NCI-H146 (cell line): ENCODE measurements at regions not wholly inside any gene's neighbourhood (a gene's known extent, or its start where the extent isn't known, plus 50 kb on each side); places are given as distances from the start of the nearest gene placed in this dataset.
"Not testable (repeated sequence)": the region's sequence is repeated elsewhere in the genome, so short reads cannot be mapped to it uniquely, and the experiment has no call there.

ENCODE experiments used
- DNase-seq: peaks from one replicate; lab custom pipeline; 2025; lab: John Stamatoyannopoulos, UW

- DNase-seq = not testable (repeated sequence)
Measured at GRCh38 chr7:113600428-113600827, 318.4 kb downstream of the PPP1R3A start.

GRCh38 chr7:113593455-113593854 lies 325.4 kb downstream of the PPP1R3A start:
- not testable (repeated sequence) for DNase-seq

GRCh38 chr7:113592924-113593323 lies 325.9 kb downstream of the PPP1R3A start:
- DNase-seq = not testable (repeated sequence)

- no peak for DNase-seq
Measured at GRCh38 chr7:113582471-113582870, 336.3 kb downstream of the PPP1R3A start.

- DNase-seq = not testable (repeated sequence)
Measured at GRCh38 chr7:113563257-113563656, 355.6 kb downstream of the PPP1R3A start.

- no peak for DNase-seq
Measured at GRCh38 chr7:113562801-113563200, 356.0 kb downstream of the PPP1R3A start.

GRCh38 chr7:113562242-113562641 lies 356.6 kb downstream of the PPP1R3A start:
- no peak for DNase-seq

GRCh38 chr7:113561446-113561845 lies 357.4 kb downstream of the PPP1R3A start:
- no peak for DNase-seq

GRCh38 chr7:113550966-113551365 lies 367.8 kb downstream of the PPP1R3A start:
- no peak for DNase-seq

- no peak for DNase-seq
Measured at GRCh38 chr7:113548561-113548960, 370.2 kb downstream of the PPP1R3A start.

- DNase-seq = no peak
Measured at GRCh38 chr7:113548137-113548536, 370.7 kb downstream of the PPP1R3A start.

- DNase-seq = no peak
Measured at GRCh38 chr7:113521468-113521867, 397.3 kb downstream of the PPP1R3A start.

GRCh38 chr7:113519472-113519871 lies 399.3 kb downstream of the PPP1R3A start:
- DNase-seq = no peak

- no peak for DNase-seq
Measured at GRCh38 chr7:113504691-113505090, 386.3 kb upstream of the SMIM30 start.

GRCh38 chr7:113504142-113504541 lies 385.8 kb upstream of the SMIM30 start:
- DNase-seq = no peak

GRCh38 chr7:113496586-113496985 lies 378.2 kb upstream of the SMIM30 start:
- not testable (repeated sequence) for DNase-seq

GRCh38 chr7:113494797-113495566 lies 376.6 kb upstream of the SMIM30 start:
- DNase-seq = not testable (repeated sequence)

- DNase-seq = no peak
Measured at GRCh38 chr7:113491305-113491704, 373.0 kb upstream of the SMIM30 start.

GRCh38 chr7:113487925-113488731 lies 369.8 kb upstream of the SMIM30 start:
- DNase-seq = no peak

- DNase-seq = no peak
Measured at GRCh38 chr7:113486548-113486947, 368.2 kb upstream of the SMIM30 start.

GRCh38 chr7:113483657-113484056 lies 365.3 kb upstream of the SMIM30 start:
- DNase-seq = no peak

GRCh38 chr7:113480537-113480936 lies 362.2 kb upstream of the SMIM30 start:
- DNase-seq = no peak
